ENCODE measurements at regions not wholly inside any gene's neighbourhood (a gene's known extent, or its start where the extent isn't known, plus 50 kb on each side); places are given as distances from the start of the nearest gene placed in this dataset.

DNA sequence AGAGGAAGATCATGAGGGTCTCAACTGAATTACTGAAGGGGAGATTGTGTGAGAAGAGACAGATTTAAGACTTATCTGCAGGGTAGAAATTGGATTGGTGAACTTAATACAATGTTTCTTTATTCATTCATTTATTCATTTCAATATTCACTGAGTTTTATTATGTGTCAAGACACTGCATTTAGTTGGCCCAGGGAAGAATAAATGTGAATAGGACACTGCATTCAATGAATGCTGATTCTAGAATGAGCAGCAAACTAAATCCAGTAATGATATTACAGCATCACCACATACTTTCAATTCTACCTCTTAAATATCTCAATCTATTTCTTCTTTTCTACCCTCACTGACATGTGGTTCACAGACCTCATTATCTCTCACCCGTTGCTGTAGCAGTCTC lies 149.0 kb upstream of the TACR1 start:
- WGBS (ENCODE audit: insufficient coverage, low lambda C conversion rate): 86% methylated on average over 1 of the region's 1 CpG
- Histone ChIP-seq H3K4me3 (ENCODE audit: low read length) (no peak overlapping the region), H3K27me3 (ENCODE audit: control insufficient read depth, insufficient read depth, low read length) (no peaks in the 10 kb centered on the region), H3K36me3 (ENCODE audit: control insufficient read depth, insufficient read depth, low read length) (no peaks in the 10 kb centered on the region), H3K4me1 (ENCODE audit: control insufficient read depth, insufficient read depth, low read length) (no peaks in the 10 kb centered on the region), H3K9me3 (ENCODE audit: control insufficient read depth, low read depth, low read length) (no peaks in the 10 kb centered on the region), H3K27ac (ENCODE audit: low read length) (no peak overlapping the region)
- no peak for DNase-seq

GRCh38 chr2:75344146-75344545 lies 144.8 kb upstream of the TACR1 start:
- Histone ChIP-seq H3K9me3 (ENCODE audit: control insufficient read depth, low read depth, low read length) (no peaks in the 10 kb centered on the region), H3K27me3 (ENCODE audit: control insufficient read depth, insufficient read depth, low read length) (no peaks in the 10 kb centered on the region), H3K4me1 (ENCODE audit: control insufficient read depth, insufficient read depth, low read length) (no peaks in the 10 kb centered on the region), H3K36me3 (ENCODE audit: control insufficient read depth, insufficient read depth, low read length) (no peaks in the 10 kb centered on the region), H3K4me3 (ENCODE audit: low read length) (no peak overlapping the region), H3K27ac (ENCODE audit: low read length) (no peak overlapping the region)
- DNase-seq: no peak
- no CpG with 5 or more reads among the region's 1 CpG for WGBS (ENCODE audit: insufficient coverage, low lambda C conversion rate)

DNA sequence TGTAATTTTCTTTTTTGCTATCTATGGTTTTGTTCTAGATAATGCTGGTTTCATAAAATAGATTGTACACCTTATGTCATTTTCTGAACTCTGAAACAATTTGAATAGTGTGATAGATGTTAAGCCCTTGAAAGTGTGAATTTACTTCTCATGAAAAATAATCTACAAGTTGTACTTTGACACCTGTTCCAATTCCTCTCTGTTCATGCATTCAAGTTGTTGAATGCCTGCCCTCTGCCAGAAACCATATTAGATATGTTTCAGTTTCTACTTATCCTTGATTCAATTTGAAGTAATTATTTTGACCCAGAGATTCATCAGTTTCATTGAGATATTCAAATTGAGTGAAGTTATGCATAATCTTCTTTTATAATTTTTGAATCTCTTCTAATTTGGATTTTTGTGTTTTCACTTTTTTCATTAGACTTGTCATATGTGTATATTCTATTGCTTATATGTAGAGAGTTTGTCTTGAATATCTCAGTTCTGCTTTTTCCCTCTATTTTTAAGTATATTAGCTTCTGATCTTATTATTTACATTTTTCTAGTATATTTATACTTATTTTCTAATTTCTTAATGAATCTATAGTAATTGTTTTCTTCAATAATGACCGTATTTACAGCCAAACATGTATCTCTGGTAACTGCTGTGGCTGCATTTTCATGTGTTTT lies 143.3 kb upstream of the TACR1 start:
- Histone ChIP-seq H3K27me3 (ENCODE audit: control insufficient read depth, insufficient read depth, low read length) (no peaks in the 10 kb centered on the region), H3K36me3 (ENCODE audit: control insufficient read depth, insufficient read depth, low read length) (no peaks in the 10 kb centered on the region), H3K27ac (ENCODE audit: low read length) (no peak overlapping the region), H3K4me1 (ENCODE audit: control insufficient read depth, insufficient read depth, low read length) (no peaks in the 10 kb centered on the region), H3K9me3 (ENCODE audit: control insufficient read depth, low read depth, low read length) (no peaks in the 10 kb centered on the region), H3K4me3 (ENCODE audit: low read length) (no peak overlapping the region)
- 100% methylated on average over 1 of the region's 1 CpG for whole genome bisulfite sequencing (ENCODE audit: insufficient coverage, low lambda C conversion rate)
- no peak for DNase-seq

DNA sequence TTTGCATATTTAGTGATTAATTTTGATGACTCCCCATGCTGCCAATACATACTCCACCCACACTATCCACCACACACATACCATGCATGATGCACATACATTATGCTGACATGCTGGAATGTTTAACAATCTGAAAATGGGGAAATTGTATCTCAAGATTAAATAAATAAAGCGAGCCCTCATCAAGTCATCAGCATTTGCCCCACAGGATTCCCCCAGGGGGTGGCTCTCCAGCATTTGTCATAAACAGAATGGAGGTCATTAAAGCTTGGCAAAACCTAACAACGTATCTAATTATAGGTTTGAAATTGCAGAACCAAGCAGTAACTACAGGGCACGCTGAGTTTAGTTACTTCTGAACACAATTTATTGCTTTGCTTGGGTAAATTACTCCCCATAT lies 141.2 kb upstream of the TACR1 start:
- H3K27ac ChIP-seq (ENCODE audit: low read length): no peak overlapping the region
- no CpG with 5 or more reads among the region's 3 CpGs for WGBS (ENCODE audit: insufficient coverage, low lambda C conversion rate)
- DNase-seq: no peak
- H3K4me1 ChIP-seq (ENCODE audit: control insufficient read depth, insufficient read depth, low read length): no peaks in the 10 kb centered on the region
- no peak overlapping the region for H3K4me3 ChIP-seq (ENCODE audit: low read length)
- no peaks in the 10 kb centered on the region for H3K36me3 ChIP-seq (ENCODE audit: control insufficient read depth, insufficient read depth, low read length)
- H3K27me3 ChIP-seq (ENCODE audit: control insufficient read depth, insufficient read depth, low read length): no peaks in the 10 kb centered on the region
- H3K9me3 ChIP-seq (ENCODE audit: control insufficient read depth, low read depth, low read length): no peaks in the 10 kb centered on the region

- Histone ChIP-seq H3K27ac (ENCODE audit: low read length) (no peak overlapping the region), H3K36me3 (ENCODE audit: control insufficient read depth, insufficient read depth, low read length) (no peaks in the 10 kb centered on the region), H3K9me3 (ENCODE audit: control insufficient read depth, low read depth, low read length) (no peaks in the 10 kb centered on the region), H3K4me3 (ENCODE audit: low read length) (no peak overlapping the region), H3K27me3 (ENCODE audit: control insufficient read depth, insufficient read depth, low read length) (no peaks in the 10 kb centered on the region), H3K4me1 (ENCODE audit: control insufficient read depth, insufficient read depth, low read length) (no peaks in the 10 kb centered on the region)
- DNase-seq: no peak
- 93% methylated on average over 2 of the region's 5 CpGs for WGBS (ENCODE audit: insufficient coverage, low lambda C conversion rate)
Measured at GRCh38 chr2:75338461-75338860, 139.1 kb upstream of the TACR1 start.

DNA sequence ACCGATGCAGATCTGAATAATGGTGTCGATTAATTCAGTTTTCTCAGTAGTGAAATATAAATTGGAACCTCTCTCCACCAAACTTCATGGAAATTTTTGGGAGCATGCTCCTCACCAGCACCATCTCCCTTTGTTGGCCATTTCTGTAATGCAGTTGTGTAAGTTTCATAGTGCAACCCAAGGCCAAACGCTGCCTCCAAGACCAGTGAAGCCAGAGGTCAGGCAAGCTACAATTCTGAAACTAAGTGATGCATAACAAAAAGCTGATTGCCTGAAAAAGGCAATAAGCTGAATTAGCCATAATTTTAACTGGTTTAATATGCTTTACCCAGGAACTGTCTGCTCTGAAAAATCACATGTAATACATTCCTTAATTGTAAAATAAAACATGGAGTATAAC lies 138.3 kb upstream of the TACR1 start:
- Histone ChIP-seq H3K27me3 (ENCODE audit: control insufficient read depth, insufficient read depth, low read length) (no peaks in the 10 kb centered on the region), H3K4me3 (ENCODE audit: low read length) (no peak overlapping the region), H3K27ac (ENCODE audit: low read length) (no peak overlapping the region), H3K4me1 (ENCODE audit: control insufficient read depth, insufficient read depth, low read length) (no peaks in the 10 kb centered on the region), H3K36me3 (ENCODE audit: control insufficient read depth, insufficient read depth, low read length) (no peaks in the 10 kb centered on the region), H3K9me3 (ENCODE audit: control insufficient read depth, low read depth, low read length) (no peaks in the 10 kb centered on the region)
- no peak for DNase-seq
- 100% methylated on average over 1 of the region's 3 CpGs for WGBS (ENCODE audit: insufficient coverage, low lambda C conversion rate)

DNA sequence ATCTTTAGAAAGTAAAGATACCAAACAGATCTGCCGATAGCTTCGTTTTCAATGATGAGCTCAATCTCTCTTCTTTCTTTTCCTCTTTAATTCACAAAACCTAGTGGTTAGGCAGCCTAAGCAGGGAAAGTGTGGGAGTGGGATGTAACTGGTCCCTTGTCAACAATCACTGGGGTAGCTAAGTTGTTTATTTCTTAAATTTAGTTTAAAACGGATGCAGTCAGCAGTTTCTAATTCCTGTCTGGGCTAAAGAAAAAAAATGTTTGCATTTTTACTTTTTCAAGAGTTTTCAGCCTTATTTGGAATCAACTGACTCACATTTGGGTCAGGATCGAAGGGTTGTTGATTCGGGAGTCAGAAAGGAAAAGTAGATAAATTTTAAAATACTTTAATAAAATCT lies 137.7 kb upstream of the TACR1 start:
- Histone ChIP-seq H3K36me3 (ENCODE audit: control insufficient read depth, insufficient read depth, low read length) (no peaks in the 10 kb centered on the region), H3K9me3 (ENCODE audit: control insufficient read depth, low read depth, low read length) (no peaks in the 10 kb centered on the region), H3K27me3 (ENCODE audit: control insufficient read depth, insufficient read depth, low read length) (no peaks in the 10 kb centered on the region), H3K27ac (ENCODE audit: low read length) (no peak overlapping the region), H3K4me1 (ENCODE audit: control insufficient read depth, insufficient read depth, low read length) (no peaks in the 10 kb centered on the region), H3K4me3 (ENCODE audit: low read length) (no peak overlapping the region)
- DNase-seq: no peak
- WGBS (ENCODE audit: insufficient coverage, low lambda C conversion rate): 87% methylated on average over 3 of the region's 5 CpGs

DNA sequence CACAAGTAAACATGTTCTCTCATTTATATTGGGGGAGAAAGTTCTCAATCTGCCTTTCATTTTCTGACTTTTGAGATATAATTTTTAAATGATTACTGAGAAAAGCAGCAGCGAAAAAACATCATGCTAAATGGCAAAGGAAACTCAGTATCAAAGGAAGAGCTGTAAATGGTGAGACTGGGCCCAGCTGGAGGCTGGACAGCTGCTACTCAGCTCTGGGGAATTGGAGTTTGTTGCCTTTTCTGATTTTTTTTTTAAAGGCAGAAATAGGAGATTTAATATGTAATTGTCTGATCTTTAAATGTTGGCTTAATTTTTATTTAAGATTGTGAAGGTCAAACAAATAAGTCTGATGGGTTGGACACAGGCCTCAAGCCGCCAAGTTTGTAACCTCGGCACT lies 137.1 kb upstream of the TACR1 start:
- WGBS (ENCODE audit: insufficient coverage, low lambda C conversion rate): no CpG with 5 or more reads among the region's 3 CpGs
- Histone ChIP-seq H3K27ac (ENCODE audit: low read length) (no peak overlapping the region), H3K4me1 (ENCODE audit: control insufficient read depth, insufficient read depth, low read length) (no peaks in the 10 kb centered on the region), H3K4me3 (ENCODE audit: low read length) (no peak overlapping the region), H3K9me3 (ENCODE audit: control insufficient read depth, low read depth, low read length) (no peaks in the 10 kb centered on the region), H3K36me3 (ENCODE audit: control insufficient read depth, insufficient read depth, low read length) (no peaks in the 10 kb centered on the region), H3K27me3 (ENCODE audit: control insufficient read depth, insufficient read depth, low read length) (no peaks in the 10 kb centered on the region)
- no peak for DNase-seq

DNA sequence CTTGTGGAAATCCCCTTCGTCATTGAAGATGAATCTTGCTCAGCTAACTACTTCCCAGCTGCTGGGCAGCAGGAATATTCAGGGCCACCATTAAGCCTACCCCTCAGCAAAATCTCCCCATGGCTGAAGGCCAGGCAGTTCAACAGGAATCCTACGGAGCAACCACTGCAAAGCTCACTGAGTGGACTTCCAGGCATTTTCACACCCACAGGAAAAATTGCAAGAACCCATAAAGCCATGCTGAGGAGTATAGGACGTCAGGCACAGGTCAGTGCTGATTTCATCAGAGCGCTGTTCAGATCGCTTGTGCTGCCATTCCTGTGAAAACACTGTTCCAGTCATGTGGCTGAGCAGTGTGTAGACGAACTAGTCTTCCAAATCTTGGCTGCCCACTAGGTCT lies 134.8 kb upstream of the TACR1 start:
- 100% methylated on average over 1 of the region's 6 CpGs for WGBS (ENCODE audit: insufficient coverage, low lambda C conversion rate)

DNA sequence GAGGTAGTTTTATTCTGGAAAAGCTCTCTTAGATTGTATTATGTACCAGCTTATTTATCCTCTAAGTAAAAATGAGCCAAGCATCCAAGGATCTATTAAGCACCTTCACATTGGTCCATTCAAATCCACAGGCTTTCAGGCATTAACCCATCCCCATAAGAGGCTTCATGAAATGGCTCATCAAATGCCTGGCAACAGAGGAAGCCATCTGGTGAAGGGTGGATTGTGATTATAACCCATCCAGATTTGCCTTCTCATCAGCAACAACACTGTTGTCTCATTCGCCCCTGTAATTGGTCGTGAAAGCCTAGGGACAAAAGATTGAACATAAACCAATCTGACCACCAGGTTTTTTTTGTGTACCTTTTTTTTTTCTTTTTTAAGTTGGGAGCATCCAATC lies 134.3 kb upstream of the TACR1 start:
- Histone ChIP-seq H3K4me3 (ENCODE audit: low read length) (no peak overlapping the region), H3K27me3 (ENCODE audit: control insufficient read depth, insufficient read depth, low read length) (no peaks in the 10 kb centered on the region), H3K36me3 (ENCODE audit: control insufficient read depth, insufficient read depth, low read length) (no peaks in the 10 kb centered on the region), H3K27ac (ENCODE audit: low read length) (no peak overlapping the region), H3K4me1 (ENCODE audit: control insufficient read depth, insufficient read depth, low read length) (no peaks in the 10 kb centered on the region), H3K9me3 (ENCODE audit: control insufficient read depth, low read depth, low read length) (no peaks in the 10 kb centered on the region)
- WGBS (ENCODE audit: insufficient coverage, low lambda C conversion rate): 80% methylated on average over 1 of the region's 2 CpGs
- no peak for DNase-seq

More for the DNA sequence above, 134.8 kb upstream of the TACR1 start:
- no peaks in the 10 kb centered on the region for H3K9me3 ChIP-seq (ENCODE audit: control insufficient read depth, low read depth, low read length)
- no peaks in the 10 kb centered on the region for H3K36me3 ChIP-seq (ENCODE audit: control insufficient read depth, insufficient read depth, low read length)
- no peaks in the 10 kb centered on the region for H3K4me1 ChIP-seq (ENCODE audit: control insufficient read depth, insufficient read depth, low read length)
- DNase-seq: no peak
- no peak overlapping the region for H3K4me3 ChIP-seq (ENCODE audit: low read length)
- H3K27ac ChIP-seq (ENCODE audit: low read length): no peak overlapping the region
- H3K27me3 ChIP-seq (ENCODE audit: control insufficient read depth, insufficient read depth, low read length): no peaks in the 10 kb centered on the region

- no peaks in the 10 kb centered on the region for H3K9me3 ChIP-seq (ENCODE audit: control insufficient read depth, low read depth, low read length)
- no peaks in the 10 kb centered on the region for H3K36me3 ChIP-seq (ENCODE audit: control insufficient read depth, insufficient read depth, low read length)
- H3K27ac ChIP-seq (ENCODE audit: low read length): no peak overlapping the region
- H3K4me1 ChIP-seq (ENCODE audit: control insufficient read depth, insufficient read depth, low read length): no peaks in the 10 kb centered on the region
- DNase-seq: no peak
- no peak overlapping the region for H3K4me3 ChIP-seq (ENCODE audit: low read length)
- no peaks in the 10 kb centered on the region for H3K27me3 ChIP-seq (ENCODE audit: control insufficient read depth, insufficient read depth, low read length)
- WGBS (ENCODE audit: insufficient coverage, low lambda C conversion rate): no CpG with 5 or more reads among the region's 7 CpGs
Measured at GRCh38 chr2:75328156-75328555, 128.8 kb upstream of the TACR1 start.
